CD14-positive monocyte (primary cell): ENCODE measurements at regions not wholly inside any gene's neighbourhood (a gene's known extent, or its start where the extent isn't known, plus 50 kb on each side); places are given as distances from the start of the nearest gene placed in this dataset.
A peak's percentile ranks its signal among the peaks of the same experiment; 100 is the strongest.

ENCODE experiments used
- DNase-seq, 3 donors: peaks; one replicate each; pipeline ENCODE4 v3.0.0-alpha.2; 2011 to 2022
- H2AFZ ChIP-seq: 2 replicates; pipeline ENCODE4 v1.6.0; 2012; ENCODE audit warnings: mild to moderate bottlenecking, low read depth, low read length, inconsistent platforms; ENCODE audit not compliant: insufficient read depth, poor library complexity, severe bottlenecking
- H3K27ac ChIP-seq, 2 donors: 1 replicate in 1 of 2; 2 replicates in 1 of 2; pipeline ENCODE4 v1.5.1; 2012 to 2013; ENCODE audit warnings: low read length in 2 of 2, control low read depth in 1 of 2, inconsistent platforms in 1 of 2, low read depth in 1 of 2, mild to moderate bottlenecking in 1 of 2
- H3K27me3 ChIP-seq, 2 donors: one replicate each; pipeline versions ENCODE4 v1.6.0 to v1.6.1; 2011 to 2013; ENCODE audit warnings: low read length in 2 of 2; ENCODE audit not compliant: control insufficient read depth in 2 of 2, insufficient read depth in 2 of 2
- H3K36me3 ChIP-seq, 2 donors: replicated peaks in 1 of 2; 1 replicate in 1 of 2; 2 replicates in 1 of 2; pipeline versions ENCODE4 v1.5.1 to v1.6.1; 2012 to 2013; ENCODE audit warnings: low read length in 2 of 2, control low read depth in 1 of 2, inconsistent platforms in 1 of 2, mild to moderate bottlenecking in 1 of 2; ENCODE audit not compliant: insufficient read depth in 2 of 2, control insufficient read depth in 1 of 2
- H3K4me1 ChIP-seq, 2 donors: 1 replicate in 1 of 2; 2 replicates in 1 of 2; pipeline versions ENCODE4 v1.5.1 to v1.6.1; 2012 to 2013; ENCODE audit warnings: low read length in 2 of 2, control low read depth in 1 of 2, inconsistent platforms in 1 of 2, mild to moderate bottlenecking in 1 of 2, moderate library complexity in 1 of 2; ENCODE audit not compliant: insufficient read depth in 2 of 2, control insufficient read depth in 1 of 2
- H3K4me2 ChIP-seq: replicated peaks from 2 replicates; pipeline ENCODE3; 2012; ENCODE audit warnings: low read length, moderate library complexity, mild to moderate bottlenecking; ENCODE audit not compliant: poor library complexity, severe bottlenecking; ENCODE audit errors: extremely low read depth
- H3K4me3 ChIP-seq, 3 experiments: fragments of 200-600 bp in 1 of 3; sonication (generic) in 1 of 3; replicated peaks in 1 of 3; 1 replicate in 2 of 3; 2 replicates in 1 of 3; pipeline ENCODE4 v1.5.1; 2011 to 2013; ENCODE audit warnings: low read length in 3 of 3, mild to moderate bottlenecking in 3 of 3, control low read depth in 2 of 3, low read depth in 2 of 3, inconsistent platforms in 1 of 3, moderate library complexity in 1 of 3
- H3K79me2 ChIP-seq: 2 replicates; pipeline ENCODE4 v1.6.0; 2012; ENCODE audit warnings: mild to moderate bottlenecking, control low read depth, inconsistent platforms, low read length, moderate library complexity; ENCODE audit not compliant: insufficient read depth
- H3K9ac ChIP-seq: 2 replicates; pipeline ENCODE4 v1.6.0; 2017; ENCODE audit warnings: low read length, mild to moderate bottlenecking; ENCODE audit not compliant: insufficient read depth, poor library complexity, severe bottlenecking
- H3K9me3 ChIP-seq, 2 donors: replicated peaks in 1 of 2; 1 replicate in 1 of 2; 2 replicates in 1 of 2; pipeline versions ENCODE4 v1.5.1 to v1.6.1; 2012 to 2013; ENCODE audit warnings: low read length in 2 of 2, control low read depth in 1 of 2; ENCODE audit not compliant: control insufficient read depth in 1 of 2, insufficient read depth in 1 of 2
- H4K20me1 ChIP-seq: 2 replicates; pipeline ENCODE4 v1.6.0; 2012; ENCODE audit warnings: mild to moderate bottlenecking, low read length, control low read depth, moderate library complexity; ENCODE audit not compliant: insufficient read depth
- H3K27ac Mint-ChIP-seq, 7 donors: one replicate each; pipeline ENCODE4 v1.8.0; 2020; ENCODE audit warnings: mild to moderate bottlenecking in 7 of 7, mixed read lengths in 7 of 7, moderate library complexity in 6 of 7, inconsistent platforms in 2 of 7
- H3K27me3 Mint-ChIP-seq, 3 donors: one replicate each; pipeline ENCODE4 v1.8.0; 2021 to 2022; ENCODE audit warnings: low read depth in 3 of 3, mild to moderate bottlenecking in 3 of 3, mixed read lengths in 3 of 3, moderate library complexity in 3 of 3, inconsistent platforms in 1 of 3
- H3K36me3 Mint-ChIP-seq, 2 donors: one replicate each; pipeline ENCODE4 v1.8.0; 2020; ENCODE audit warnings: mixed read lengths in 2 of 2, inconsistent platforms in 1 of 2, mild to moderate bottlenecking in 1 of 2
- H3K4me1 Mint-ChIP-seq: one replicate; pipeline ENCODE4 v1.8.0; 2020; ENCODE audit warnings: mild to moderate bottlenecking, mixed read lengths
- H3K4me3 Mint-ChIP-seq, 2 donors: one replicate each; pipeline ENCODE4 v1.8.0; 2020; ENCODE audit warnings: mild to moderate bottlenecking in 2 of 2, mixed read lengths in 2 of 2, moderate library complexity in 1 of 2
- H3K9me3 Mint-ChIP-seq, 7 donors: one replicate each; pipeline ENCODE4 v1.8.0; 2020 to 2022; ENCODE audit warnings: mixed read lengths in 7 of 7, mild to moderate bottlenecking in 6 of 7, moderate library complexity in 6 of 7, inconsistent platforms in 2 of 7
- WGBS: methylation state at CpG from one replicate; pipeline ENCODE4 v1.1.5; 2013; ENCODE audit warnings: missing lambda C conversion rate; ENCODE audit not compliant: insufficient coverage; 5-methylcytosine and 5-hydroxymethylcytosine counted together
- intact Hi-C, 2 donors: fragments of 100-400 bp; cut with micrococcal nuclease; formaldehyde crosslinking; loops; one replicate each; pipeline versions ENCODE4 v1.15.0 to v1.15.1; 2023
- TF ChIP-seq, protein P1 (sequence below): fragments of 200-600 bp; IDR thresholded peaks from one replicate; pipeline ENCODE4 v1.8.0; 2022; ENCODE audit warnings: antibody characterized with exemption, mild to moderate bottlenecking

DNA sequence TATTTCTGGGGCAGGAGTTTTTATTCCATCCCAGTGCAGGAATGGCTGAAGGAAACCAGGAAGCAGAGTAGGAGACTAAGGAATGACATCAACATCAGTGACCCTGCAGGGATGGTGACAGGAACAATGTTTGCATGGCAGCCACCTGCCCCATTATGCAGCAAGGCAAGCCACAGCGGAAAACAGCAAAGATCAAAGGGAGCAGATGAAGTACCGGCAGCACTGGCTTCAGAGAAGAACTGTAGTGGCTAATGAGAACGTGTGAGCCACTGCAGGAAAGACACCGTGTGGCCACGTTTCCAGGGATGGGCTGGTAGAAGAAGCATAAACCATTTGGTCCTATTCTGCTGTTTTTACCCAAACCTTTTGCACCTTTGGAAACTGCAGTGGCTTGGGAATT is 52.9 kb upstream of the TAB2 start:
- H3K4me3 ChIP-seq, result no peak overlapping the region
- no peaks in the 10 kb centered on the region for H3K36me3 ChIP-seq
- H3K4me3 Mint-ChIP-seq, result no peak overlapping the region
- H3K27ac Mint-ChIP-seq, result no peak overlapping the region
- intact Hi-C loops, result no loop called here
- H3K9ac ChIP-seq, result no peak overlapping the region
- H3K79me2 ChIP-seq, result no peaks in the 10 kb centered on the region
- H4K20me1 ChIP-seq, result no peaks in the 10 kb centered on the region
- H3K27me3 ChIP-seq, result no peaks in the 10 kb centered on the region
- no peak overlapping the region for H2AFZ ChIP-seq
- peaks cover 60% of the 10 kb centered on the region for H3K4me1 Mint-ChIP-seq
- no peaks in the 10 kb centered on the region for H3K9me3 Mint-ChIP-seq
- TF ChIP-seq, protein P1, sequence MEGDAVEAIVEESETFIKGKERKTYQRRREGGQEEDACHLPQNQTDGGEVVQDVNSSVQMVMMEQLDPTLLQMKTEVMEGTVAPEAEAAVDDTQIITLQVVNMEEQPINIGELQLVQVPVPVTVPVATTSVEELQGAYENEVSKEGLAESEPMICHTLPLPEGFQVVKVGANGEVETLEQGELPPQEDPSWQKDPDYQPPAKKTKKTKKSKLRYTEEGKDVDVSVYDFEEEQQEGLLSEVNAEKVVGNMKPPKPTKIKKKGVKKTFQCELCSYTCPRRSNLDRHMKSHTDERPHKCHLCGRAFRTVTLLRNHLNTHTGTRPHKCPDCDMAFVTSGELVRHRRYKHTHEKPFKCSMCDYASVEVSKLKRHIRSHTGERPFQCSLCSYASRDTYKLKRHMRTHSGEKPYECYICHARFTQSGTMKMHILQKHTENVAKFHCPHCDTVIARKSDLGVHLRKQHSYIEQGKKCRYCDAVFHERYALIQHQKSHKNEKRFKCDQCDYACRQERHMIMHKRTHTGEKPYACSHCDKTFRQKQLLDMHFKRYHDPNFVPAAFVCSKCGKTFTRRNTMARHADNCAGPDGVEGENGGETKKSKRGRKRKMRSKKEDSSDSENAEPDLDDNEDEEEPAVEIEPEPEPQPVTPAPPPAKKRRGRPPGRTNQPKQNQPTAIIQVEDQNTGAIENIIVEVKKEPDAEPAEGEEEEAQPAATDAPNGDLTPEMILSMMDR, result no peak
- peaks cover 0 to 3% (median 0%) of the 10 kb centered on the region in 3 donors for H3K27me3 Mint-ChIP-seq
- peaks cover 56 to 62% of the 10 kb centered on the region in 2 donors for H3K4me1 ChIP-seq
- peaks cover 0 to 4% of the 10 kb centered on the region in 2 donors for H3K36me3 Mint-ChIP-seq
- no peak overlapping the region for H3K4me2 ChIP-seq
- no peak overlapping the region for H3K27ac ChIP-seq
- H3K9me3 ChIP-seq, result no peaks in the 10 kb centered on the region
- 87% methylated on average over 3 of the region's 5 CpGs for WGBS
- no peak for DNase-seq

DNA sequence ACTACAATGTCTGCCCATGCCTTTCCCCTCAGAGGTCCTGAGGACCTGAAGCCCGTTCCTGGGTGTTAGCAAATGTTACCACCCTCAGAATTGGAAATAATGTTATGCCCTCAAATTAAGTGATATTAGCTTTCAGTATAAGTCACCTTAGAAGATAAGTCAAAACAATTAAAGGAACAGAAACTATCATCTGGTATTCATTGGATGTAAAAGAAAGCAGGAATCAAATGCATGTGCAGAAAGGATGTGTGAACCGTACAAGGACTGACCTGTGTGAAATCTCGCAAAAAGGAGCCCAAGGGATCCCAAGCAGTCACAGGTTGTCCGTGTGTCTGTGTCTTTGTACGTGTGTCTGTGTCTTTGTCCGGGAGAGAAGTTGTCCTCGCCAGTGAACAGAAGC is 51.6 kb upstream of the TAB2 start:
- Histone ChIP-seq H3K9me3 (no peaks in the 10 kb centered on the region), H3K36me3 (no peaks in the 10 kb centered on the region), H2AFZ (peak overlapping the region; percentile 82), H3K27ac (peak overlapping the region in 1 of 2 donors; percentile 86), H3K4me1 (peaks cover 55 to 62% of the 10 kb centered on the region in 2 donors), H3K27me3 (no peaks in the 10 kb centered on the region), H4K20me1 (no peaks in the 10 kb centered on the region), H3K9ac (no peak overlapping the region), H3K79me2 (peaks cover 3% of the 10 kb centered on the region), H3K4me2 (no peak overlapping the region), H3K4me3 (peak overlapping the region in 1 of 3 experiments; percentile 53)
- Mint-ChIP-seq H3K36me3 (peaks cover 0 to 1% of the 10 kb centered on the region in 2 donors), H3K27ac (peak overlapping the region; percentile 78 to 92 (median 89)), H3K27me3 (peaks cover 0 to 3% (median 0%) of the 10 kb centered on the region in 3 donors), H3K4me1 (peaks cover 57% of the 10 kb centered on the region), H3K9me3 (no peaks in the 10 kb centered on the region), H3K4me3 (peak overlapping the region in 1 of 2 donors; percentile 12)
- intact Hi-C loops, result no loop called here
- no peak for DNase-seq
- TF ChIP-seq, protein P1, result no peak
- 68% methylated on average over 6 of the region's 7 CpGs for WGBS
